Vagina (tissue), 2 donors: ENCODE measurements at regions not wholly inside any gene's neighbourhood (a gene's known extent, or its start where the extent isn't known, plus 50 kb on each side); places are given as distances from the start of the nearest gene placed in this dataset.

ENCODE experiments used
- DNase-seq, 2 donors: peaks; one replicate each; pipeline ENCODE4 v3.0.0-alpha.2; 2017; ENCODE audit errors: extremely low spot score in 2 of 2
- H3K27ac ChIP-seq: fragments of 200-600 bp; sonication (generic); one replicate; pipeline ENCODE4 v1.5.1; 2019
- H3K27me3 ChIP-seq: fragments of 200-600 bp; sonication (generic); one replicate; pipeline ENCODE4 v1.5.1; 2019
- H3K36me3 ChIP-seq, 2 donors: fragments of 200-600 bp; sonication (generic); one replicate each; pipeline ENCODE4 v1.5.1; 2017 to 2019
- H3K4me1 ChIP-seq: fragments of 200-600 bp; sonication (generic); one replicate; pipeline ENCODE4 v1.5.1; 2019
- H3K4me3 ChIP-seq, 2 donors: fragments of 200-600 bp; sonication (generic); 1 replicate in 1 of 2; 2 replicates in 1 of 2; pipeline ENCODE4 v1.5.1; 2016 to 2019
- H3K9me3 ChIP-seq: fragments of 200-600 bp; sonication (generic); one replicate; pipeline ENCODE4 v1.5.1; 2019
- CTCF ChIP-seq, 3 experiments: fragments of 450-650 bp in 2 of 3; fragments of 200-600 bp in 1 of 3; sonication (generic) in 1 of 3; IDR thresholded peaks; one replicate each; pipeline ENCODE4 v1.5.1; 2017 to 2019; ENCODE audit warnings: antibody characterized with exemption in 3 of 3, mild to moderate bottlenecking in 2 of 3, moderate library complexity in 2 of 3
- POLR2A ChIP-seq, 2 donors: fragments of 450-650 bp; IDR thresholded peaks; one replicate each; pipeline ENCODE4 v1.6.1; 2017; ENCODE audit warnings: antibody characterized with exemption in 2 of 2, mild to moderate bottlenecking in 2 of 2, moderate library complexity in 2 of 2
- POLR2AphosphoS5 ChIP-seq, 2 donors: sonication (generic); formaldehyde crosslinking; IDR thresholded peaks; one replicate each; pipeline ENCODE4 v1.9.0; 2017; ENCODE audit warnings: antibody characterized with exemption in 2 of 2, mild to moderate bottlenecking in 2 of 2, low read depth in 1 of 2; ENCODE audit not compliant: insufficient read depth in 1 of 2
- intact Hi-C: fragments of 100-400 bp; cut with DNase I; formaldehyde crosslinking; loops from one replicate; pipeline ENCODE4 v1.15.1; 2023

DNA sequence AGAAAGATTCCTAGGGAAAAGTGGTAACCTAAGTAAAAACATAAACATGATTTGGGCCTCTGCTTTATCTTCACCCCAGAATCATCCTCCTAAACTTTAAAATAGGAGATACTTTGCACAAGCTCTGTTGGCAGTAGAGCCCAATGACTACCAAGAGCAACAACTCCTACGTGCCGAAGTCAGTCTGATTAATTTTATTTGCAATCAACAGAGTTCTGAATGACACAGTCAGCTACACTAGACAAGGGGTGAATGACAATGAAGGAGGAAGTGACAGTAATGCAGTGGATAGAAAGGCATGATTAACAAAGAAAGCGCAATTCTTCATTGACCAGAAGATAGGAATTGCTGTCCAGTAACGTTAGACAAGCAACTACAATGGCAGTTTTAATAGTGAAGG, 957.9 kb upstream of the USP15 start:
- Histone ChIP-seq H3K4me1 (no peaks in the 10 kb centered on the region), H3K36me3 (no peaks in the 10 kb centered on the region), H3K4me3 (no peak overlapping the region), H3K27me3 (no peaks in the 10 kb centered on the region), H3K27ac (no peak overlapping the region), H3K9me3 (no peaks in the 10 kb centered on the region)
- DNase-seq, result no peak
- TF ChIP-seq POLR2A (IDR thresholded peaks at IDR 0.05) (no peak), POLR2AphosphoS5 (IDR thresholded peaks at IDR 0.05; ENCODE audit: insufficient read depth in 1 of 2, low read depth in 1 of 2) (no peak), CTCF (IDR thresholded peaks at IDR 0.05) (no peak)
- intact Hi-C loops, result no loop called here

- Histone ChIP-seq H3K27ac (no peak overlapping the region), H3K36me3 (no peaks in the 10 kb centered on the region), H3K4me3 (no peak overlapping the region), H3K4me1 (no peaks in the 10 kb centered on the region), H3K9me3 (no peaks in the 10 kb centered on the region), H3K27me3 (no peaks in the 10 kb centered on the region)
- TF ChIP-seq POLR2AphosphoS5 (IDR thresholded peaks at IDR 0.05; ENCODE audit: insufficient read depth in 1 of 2, low read depth in 1 of 2) (no peak), CTCF (IDR thresholded peaks at IDR 0.05) (no peak), POLR2A (IDR thresholded peaks at IDR 0.05) (no peak)
- no peak for DNase-seq
- intact Hi-C loops, result loop anchor here (5.0 kb wide), 1 partner anchor 1806 kb away; no protein-coding TSS in a partner anchor
Observed at GRCh38 chr12:61308220-61308619, 952.0 kb upstream of the USP15 start.

DNA sequence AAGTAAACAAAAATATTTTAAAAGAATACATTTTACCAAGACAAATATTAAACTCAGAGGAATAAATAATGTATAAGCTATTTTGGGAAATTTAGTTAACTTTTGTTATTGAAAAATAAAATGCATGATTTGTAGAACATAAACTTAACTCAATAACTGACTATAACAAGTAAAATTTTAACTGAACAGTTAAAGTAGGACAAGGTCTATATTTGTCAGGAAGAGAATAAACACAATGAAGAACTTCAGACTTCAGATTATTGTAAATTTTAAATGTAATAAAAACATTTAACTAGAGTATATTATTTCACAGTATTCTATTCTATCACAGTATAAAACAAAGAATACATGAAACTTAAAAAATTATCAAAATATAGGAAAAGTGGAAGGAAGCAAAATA, 948.8 kb upstream of the USP15 start:
- H3K4me3 ChIP-seq, result no peak overlapping the region
- no peaks in the 10 kb centered on the region for H3K4me1 ChIP-seq
- no peak for DNase-seq
- H3K27me3 ChIP-seq, result no peaks in the 10 kb centered on the region
- intact Hi-C loops, result no loop called here
- TF ChIP-seq POLR2AphosphoS5 (IDR thresholded peaks at IDR 0.05; ENCODE audit: insufficient read depth in 1 of 2, low read depth in 1 of 2) (no peak), POLR2A (IDR thresholded peaks at IDR 0.05) (no peak), CTCF (IDR thresholded peaks at IDR 0.05) (no peak)
- H3K27ac ChIP-seq, result no peak overlapping the region
- no peaks in the 10 kb centered on the region for H3K36me3 ChIP-seq
- no peaks in the 10 kb centered on the region for H3K9me3 ChIP-seq

DNA sequence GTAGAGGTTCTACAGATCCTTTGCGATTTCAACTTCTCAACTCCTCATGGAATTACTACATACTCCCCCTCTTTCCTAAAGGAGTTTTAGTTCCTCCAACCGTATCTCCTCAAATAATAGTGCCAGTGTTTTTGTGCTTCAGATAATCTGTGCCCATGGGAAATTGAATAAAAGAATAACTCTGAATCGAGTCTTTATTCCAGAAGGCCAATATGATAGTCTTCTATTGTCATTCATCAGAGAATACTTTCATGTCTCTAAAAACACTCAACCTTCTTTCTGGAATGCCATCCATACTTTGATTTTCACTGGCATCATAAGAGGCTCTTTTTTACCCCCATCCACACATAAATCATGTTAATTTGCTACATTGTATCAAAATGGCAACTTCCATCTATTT, 911.3 kb upstream of the USP15 start:
- Histone ChIP-seq H3K4me3 (no peak overlapping the region), H3K27ac (no peak overlapping the region), H3K9me3 (no peaks in the 10 kb centered on the region), H3K27me3 (no peaks in the 10 kb centered on the region), H3K4me1 (no peaks in the 10 kb centered on the region), H3K36me3 (no peaks in the 10 kb centered on the region)
- intact Hi-C loops, result no loop called here
- TF ChIP-seq CTCF (IDR thresholded peaks at IDR 0.05), result no peak
- no peak for TF ChIP-seq POLR2AphosphoS5 (IDR thresholded peaks at IDR 0.05; ENCODE audit: insufficient read depth in 1 of 2, low read depth in 1 of 2)
- no peak for TF ChIP-seq POLR2A (IDR thresholded peaks at IDR 0.05)
- DNase-seq, result no peak

DNA sequence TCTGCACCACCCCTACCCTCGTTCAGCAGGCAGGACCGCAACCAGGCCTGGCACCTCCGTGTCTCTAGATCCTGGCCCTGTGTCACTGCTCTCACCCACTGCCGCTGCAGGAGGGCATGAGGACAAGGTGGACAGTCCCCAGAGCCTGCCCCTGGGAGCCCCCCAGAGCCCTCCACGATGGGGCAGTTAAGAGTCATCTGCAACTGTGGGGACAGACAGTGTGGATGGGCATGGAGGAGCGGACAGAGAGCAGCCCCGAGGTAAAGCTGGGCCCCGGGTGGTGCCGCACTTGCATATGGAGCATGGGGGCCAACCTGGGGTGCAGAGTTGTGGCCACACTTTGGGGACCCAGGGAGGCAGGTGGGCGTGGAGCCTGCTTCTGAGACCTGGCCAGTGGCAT, 905.1 kb upstream of the USP15 start:
- no peak for DNase-seq
- Histone ChIP-seq H3K9me3 (no peaks in the 10 kb centered on the region), H3K27me3 (no peaks in the 10 kb centered on the region), H3K4me1 (no peaks in the 10 kb centered on the region), H3K36me3 (no peaks in the 10 kb centered on the region), H3K27ac (no peak overlapping the region), H3K4me3 (no peak overlapping the region)
- intact Hi-C loops, result no loop called here
- no peak for TF ChIP-seq CTCF (IDR thresholded peaks at IDR 0.05)
- TF ChIP-seq POLR2A (IDR thresholded peaks at IDR 0.05), result no peak
- no peak for TF ChIP-seq POLR2AphosphoS5 (IDR thresholded peaks at IDR 0.05; ENCODE audit: insufficient read depth in 1 of 2, low read depth in 1 of 2)
